ENCODE measurements at regions not wholly inside any gene's neighbourhood (a gene's known extent, or its start where the extent isn't known, plus 50 kb on each side); places are given as distances from the start of the nearest gene placed in this dataset.

- TF ChIP-seq CUX1 (IDR thresholded peaks at IDR 0.05; ENCODE audit: insufficient replicate concordance, low read depth, low read length) (no peak), NFXL1 (IDR thresholded peaks at IDR 0.05; ENCODE audit: borderline replicate concordance) (no peak), BHLHE40 (IDR thresholded peaks at IDR 0.05; ENCODE audit: borderline replicate concordance in 1 of 2, low read depth in 2 of 2, low read length in 1 of 2) (no peak), TBL1XR1 (IDR thresholded peaks at IDR 0.05; ENCODE audit: low read depth, low read length) (no peak), SP1 (IDR thresholded peaks at IDR 0.05; ENCODE audit: low read depth, low read length) (no peak), PKNOX1 (IDR thresholded peaks at IDR 0.05) (no peak)
Observed at GRCh38 chr7:84245835-84246234, 51.2 kb upstream of the SEMA3A start (continued).

All from GM12878 (cell line).